ENCODE measurements at regions not wholly inside any gene's neighbourhood (a gene's known extent, or its start where the extent isn't known, plus 50 kb on each side); places are given as distances from the start of the nearest gene placed in this dataset.

DNA sequence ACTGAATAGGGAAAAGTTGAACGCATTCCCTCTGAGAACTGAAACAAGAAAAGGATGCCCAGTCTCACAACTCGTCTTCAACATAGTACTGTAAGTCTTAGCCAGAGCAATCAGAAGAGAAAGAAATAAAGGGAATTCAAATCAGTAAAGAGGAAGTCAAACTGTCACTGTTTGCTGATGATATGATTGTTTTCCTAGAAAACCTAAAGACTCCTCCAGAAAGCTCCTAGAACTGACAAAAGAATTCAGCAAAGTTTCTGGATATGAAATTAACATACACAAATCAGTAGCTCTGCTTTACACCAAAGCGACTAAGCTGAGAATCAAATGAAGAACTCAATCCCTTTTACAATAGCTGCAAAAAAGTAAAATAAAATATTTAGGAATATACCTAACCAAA is 471.2 kb upstream of the CNTN5 start:
- no peaks in the 10 kb centered on the region for H4K20me1 ChIP-seq (ENCODE audit: insufficient read depth, low read length)
- H3K4me1 ChIP-seq (ENCODE audit: insufficient read depth, low read length, severe bottlenecking): no peaks in the 10 kb centered on the region
- no peak overlapping the region for H3K27ac ChIP-seq (ENCODE audit: low read depth, low read length, poor library complexity, severe bottlenecking)
- H3F3A ChIP-seq (ENCODE audit: insufficient read depth, low read length): no peaks in the 10 kb centered on the region
- no peak overlapping the region for H2AFZ ChIP-seq (ENCODE audit: low read length)
- H3K4me3 ChIP-seq (ENCODE audit: low read depth, low read length, poor library complexity, severe bottlenecking): no peak overlapping the region
- no peaks in the 10 kb centered on the region for H3K9me3 ChIP-seq (ENCODE audit: low read length)
- no peaks in the 10 kb centered on the region for H3K36me3 ChIP-seq (ENCODE audit: insufficient read depth, low read length)
- TF ChIP-seq EZH2 (IDR thresholded peaks at IDR 0.05; ENCODE audit: borderline replicate concordance, low read length): no peak
- TF ChIP-seq, protein P1, sequence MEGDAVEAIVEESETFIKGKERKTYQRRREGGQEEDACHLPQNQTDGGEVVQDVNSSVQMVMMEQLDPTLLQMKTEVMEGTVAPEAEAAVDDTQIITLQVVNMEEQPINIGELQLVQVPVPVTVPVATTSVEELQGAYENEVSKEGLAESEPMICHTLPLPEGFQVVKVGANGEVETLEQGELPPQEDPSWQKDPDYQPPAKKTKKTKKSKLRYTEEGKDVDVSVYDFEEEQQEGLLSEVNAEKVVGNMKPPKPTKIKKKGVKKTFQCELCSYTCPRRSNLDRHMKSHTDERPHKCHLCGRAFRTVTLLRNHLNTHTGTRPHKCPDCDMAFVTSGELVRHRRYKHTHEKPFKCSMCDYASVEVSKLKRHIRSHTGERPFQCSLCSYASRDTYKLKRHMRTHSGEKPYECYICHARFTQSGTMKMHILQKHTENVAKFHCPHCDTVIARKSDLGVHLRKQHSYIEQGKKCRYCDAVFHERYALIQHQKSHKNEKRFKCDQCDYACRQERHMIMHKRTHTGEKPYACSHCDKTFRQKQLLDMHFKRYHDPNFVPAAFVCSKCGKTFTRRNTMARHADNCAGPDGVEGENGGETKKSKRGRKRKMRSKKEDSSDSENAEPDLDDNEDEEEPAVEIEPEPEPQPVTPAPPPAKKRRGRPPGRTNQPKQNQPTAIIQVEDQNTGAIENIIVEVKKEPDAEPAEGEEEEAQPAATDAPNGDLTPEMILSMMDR (IDR thresholded peaks at IDR 0.05; ENCODE audit: low read length): no peak
- H3K79me2 ChIP-seq (ENCODE audit: insufficient read depth, low read length): no peaks in the 10 kb centered on the region
- no peak overlapping the region for H3K9ac ChIP-seq (ENCODE audit: low read length)
- H3K9me2 ChIP-seq (ENCODE audit: low read depth, low read length): no peaks in the 10 kb centered on the region
- no peaks in the 10 kb centered on the region for H3K27me3 ChIP-seq (ENCODE audit: insufficient read depth, low read length)
- H3K4me2 ChIP-seq (ENCODE audit: low read length): no peak overlapping the region

DNA sequence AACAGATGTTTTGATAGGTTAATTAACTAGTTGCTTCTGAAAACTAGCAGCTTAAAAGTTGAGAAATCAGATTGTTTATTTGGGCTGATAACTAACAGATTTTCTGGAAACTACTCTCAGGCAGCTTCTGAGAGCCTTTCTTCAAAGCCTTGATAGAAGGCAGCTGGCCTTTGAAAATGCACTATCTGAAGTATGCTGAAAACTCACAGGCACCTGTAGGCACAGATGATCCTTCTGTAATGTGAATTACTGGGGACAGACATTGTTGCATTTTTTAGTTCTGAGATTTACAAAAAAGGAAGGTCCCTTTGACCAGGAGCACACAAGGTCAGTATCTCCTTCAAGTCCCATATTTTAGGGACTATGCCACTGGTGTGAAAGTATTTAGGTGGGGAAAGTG is 460.8 kb upstream of the CNTN5 start:
- H3F3A ChIP-seq (ENCODE audit: insufficient read depth, low read length): no peaks in the 10 kb centered on the region
- no peaks in the 10 kb centered on the region for H3K79me2 ChIP-seq (ENCODE audit: insufficient read depth, low read length)
- H3K9me2 ChIP-seq (ENCODE audit: low read depth, low read length): no peaks in the 10 kb centered on the region
- H3K4me3 ChIP-seq (ENCODE audit: low read depth, low read length, poor library complexity, severe bottlenecking): no peak overlapping the region
- no peaks in the 10 kb centered on the region for H3K36me3 ChIP-seq (ENCODE audit: insufficient read depth, low read length)
- H2AFZ ChIP-seq (ENCODE audit: low read length): no peak overlapping the region
- H4K20me1 ChIP-seq (ENCODE audit: insufficient read depth, low read length): no peaks in the 10 kb centered on the region
- no peaks in the 10 kb centered on the region for H3K9me3 ChIP-seq (ENCODE audit: low read length)
- no peaks in the 10 kb centered on the region for H3K27me3 ChIP-seq (ENCODE audit: insufficient read depth, low read length)
- no peaks in the 10 kb centered on the region for H3K4me1 ChIP-seq (ENCODE audit: insufficient read depth, low read length, severe bottlenecking)
- H3K27ac ChIP-seq (ENCODE audit: low read depth, low read length, poor library complexity, severe bottlenecking): no peak overlapping the region
- no peak overlapping the region for H3K4me2 ChIP-seq (ENCODE audit: low read length)
- H3K9ac ChIP-seq (ENCODE audit: low read length): no peak overlapping the region
- no peak for TF ChIP-seq EZH2 (IDR thresholded peaks at IDR 0.05; ENCODE audit: borderline replicate concordance, low read length)
- TF ChIP-seq, protein P1 (IDR thresholded peaks at IDR 0.05; ENCODE audit: low read length): no peak

DNA sequence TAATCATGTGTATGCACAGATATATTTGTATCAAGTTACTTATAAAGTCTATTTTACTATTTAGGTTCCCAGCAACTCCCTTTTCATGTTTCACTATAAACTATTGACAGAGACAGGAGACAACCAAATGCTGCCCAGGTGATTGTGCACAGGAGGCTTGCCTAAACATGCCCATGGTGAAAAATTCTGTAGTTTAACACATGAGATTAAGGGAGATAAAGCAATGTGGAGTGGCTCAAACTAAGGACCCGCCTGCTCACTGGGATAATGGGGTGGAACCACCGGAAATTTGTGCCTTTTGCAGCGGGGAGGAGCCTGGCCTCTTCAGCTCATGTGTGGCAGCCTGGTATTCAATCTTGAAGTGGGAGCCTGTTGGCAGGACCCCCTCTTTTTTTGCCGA is 459.5 kb upstream of the CNTN5 start:
- H3K4me2 ChIP-seq (ENCODE audit: low read length): no peak overlapping the region
- H4K20me1 ChIP-seq (ENCODE audit: insufficient read depth, low read length): no peaks in the 10 kb centered on the region
- H3K9me3 ChIP-seq (ENCODE audit: low read length): no peaks in the 10 kb centered on the region
- no peak overlapping the region for H2AFZ ChIP-seq (ENCODE audit: low read length)
- TF ChIP-seq, protein P1 (IDR thresholded peaks at IDR 0.05; ENCODE audit: low read length): no peak
- TF ChIP-seq EZH2 (IDR thresholded peaks at IDR 0.05; ENCODE audit: borderline replicate concordance, low read length): no peak
- H3K9me2 ChIP-seq (ENCODE audit: low read depth, low read length): no peaks in the 10 kb centered on the region
- H3K27ac ChIP-seq (ENCODE audit: low read depth, low read length, poor library complexity, severe bottlenecking): no peak overlapping the region
- no peaks in the 10 kb centered on the region for H3F3A ChIP-seq (ENCODE audit: insufficient read depth, low read length)
- H3K27me3 ChIP-seq (ENCODE audit: insufficient read depth, low read length): no peaks in the 10 kb centered on the region
- no peaks in the 10 kb centered on the region for H3K36me3 ChIP-seq (ENCODE audit: insufficient read depth, low read length)
- H3K4me1 ChIP-seq (ENCODE audit: insufficient read depth, low read length, severe bottlenecking): no peaks in the 10 kb centered on the region
- H3K4me3 ChIP-seq (ENCODE audit: low read depth, low read length, poor library complexity, severe bottlenecking): no peak overlapping the region
- H3K9ac ChIP-seq (ENCODE audit: low read length): no peak overlapping the region
- no peaks in the 10 kb centered on the region for H3K79me2 ChIP-seq (ENCODE audit: insufficient read depth, low read length)
